HG03378 (cell line): ENCODE measurements at regions not wholly inside any gene's neighbourhood (a gene's known extent, or its start where the extent isn't known, plus 50 kb on each side); places are given as distances from the start of the nearest gene placed in this dataset.

Experiments used
- ATAC-seq: cut with Tn5 transposase; IDR thresholded peaks from one replicate; pipeline ENCODE4 v1.9.1; 2021; ENCODE audit warnings: mild to moderate bottlenecking, moderate library complexity; ENCODE audit not compliant: unreplicated experiment

DNA sequence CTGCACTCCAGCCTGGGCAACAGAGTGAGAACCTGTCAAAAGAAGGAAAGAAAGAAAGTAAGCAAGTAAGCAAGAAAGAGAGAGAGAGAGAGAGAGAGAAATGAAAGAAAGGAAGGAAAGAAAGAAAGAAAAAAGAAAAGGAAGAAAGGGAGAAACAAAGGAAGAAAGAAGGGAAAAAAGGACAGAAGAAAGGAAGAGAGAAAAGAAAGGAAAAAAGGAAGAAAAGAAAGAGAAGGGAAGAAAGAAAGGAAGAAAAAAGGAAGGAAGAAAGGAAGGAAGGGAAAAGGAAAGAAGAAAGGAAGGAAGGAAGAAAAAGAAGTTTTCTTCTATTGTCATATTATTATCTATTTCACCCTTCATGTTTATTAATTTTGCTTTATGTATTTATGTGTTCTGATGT is 251.1 kb upstream of the CD180 start:
- no peak for ATAC-seq

DNA sequence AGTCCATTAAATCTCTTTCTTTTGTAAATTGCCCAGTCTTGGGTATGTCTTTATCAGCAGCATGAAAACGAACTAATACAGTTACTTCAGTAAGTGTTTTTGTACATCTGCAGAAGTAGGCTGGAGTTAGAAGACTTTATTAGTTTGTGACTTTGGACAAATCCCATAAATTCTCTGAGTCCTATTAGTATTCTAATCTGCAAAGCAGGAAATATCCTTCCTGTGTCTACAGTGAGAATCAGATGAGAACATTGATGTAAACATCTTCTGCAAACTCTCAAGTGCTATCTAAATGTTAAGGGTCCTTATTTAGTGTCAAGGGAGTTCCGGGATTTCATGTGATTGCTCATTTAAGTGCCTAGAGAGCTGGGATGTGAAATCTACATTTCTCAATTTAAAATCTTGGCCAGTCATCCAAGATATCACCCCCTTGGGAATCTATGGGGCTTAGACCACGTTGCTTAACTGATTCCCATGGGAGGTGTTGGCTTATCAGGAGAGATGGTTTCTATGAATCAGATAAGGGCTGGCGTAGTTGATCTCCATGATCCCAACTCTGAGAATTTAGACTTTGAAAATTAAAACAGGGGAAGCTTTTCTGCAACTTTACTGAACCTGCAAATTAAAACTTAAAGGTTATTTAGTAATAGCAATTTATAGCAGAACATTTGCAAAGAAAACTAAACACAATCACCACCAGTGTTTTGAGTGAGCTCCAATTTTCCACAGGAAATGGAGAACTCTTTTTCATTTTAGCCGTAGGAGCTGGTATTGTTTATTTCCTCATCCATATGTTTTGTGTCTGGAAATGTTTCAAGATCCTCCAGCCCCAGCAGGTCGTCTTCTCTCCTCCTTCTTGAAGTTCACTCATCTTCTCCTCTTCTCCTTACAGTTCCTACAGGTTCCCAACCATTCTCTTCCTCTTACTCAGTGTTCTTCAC is 241.6 kb upstream of the CD180 start:
- ATAC-seq: no peak

DNA sequence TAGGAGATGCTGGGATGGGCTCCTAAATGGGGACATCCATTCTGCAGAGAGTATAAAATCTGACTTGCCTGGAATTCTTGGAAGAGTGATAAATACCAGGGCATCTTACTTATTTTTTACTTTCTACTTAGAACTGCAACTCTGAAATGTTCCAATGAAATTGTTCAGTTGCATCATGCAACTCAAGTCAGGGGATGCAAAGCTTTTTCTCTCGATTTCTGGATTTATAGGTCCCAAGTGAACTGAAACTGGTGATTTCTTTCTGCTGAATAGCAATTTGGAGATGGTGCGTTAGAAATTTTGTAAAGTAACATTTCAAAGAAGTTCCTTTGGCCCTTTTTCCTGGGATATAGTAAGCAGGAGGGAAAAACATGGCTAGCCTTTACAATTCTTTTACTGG is 238.4 kb upstream of the CD180 start:
- no peak for ATAC-seq

DNA sequence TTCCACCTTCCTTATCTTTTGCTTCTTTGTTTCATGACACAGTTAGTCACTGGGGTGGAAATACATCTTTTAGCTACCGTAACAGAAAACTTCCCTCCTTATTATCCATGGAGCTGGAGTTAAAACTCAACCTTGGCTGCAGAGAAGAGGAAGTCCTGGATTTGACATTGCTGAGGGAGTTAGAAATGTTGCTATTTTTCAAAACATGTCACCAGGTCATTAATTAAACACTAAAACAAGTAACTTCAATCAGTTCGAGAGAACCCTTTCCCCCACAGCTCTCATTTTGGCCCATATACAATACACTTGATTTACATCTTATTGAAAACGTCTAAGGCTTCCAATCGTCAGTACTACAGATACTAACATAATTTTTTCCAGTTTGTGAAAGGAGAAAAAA is 237.9 kb upstream of the CD180 start:
- ATAC-seq: no peak

DNA sequence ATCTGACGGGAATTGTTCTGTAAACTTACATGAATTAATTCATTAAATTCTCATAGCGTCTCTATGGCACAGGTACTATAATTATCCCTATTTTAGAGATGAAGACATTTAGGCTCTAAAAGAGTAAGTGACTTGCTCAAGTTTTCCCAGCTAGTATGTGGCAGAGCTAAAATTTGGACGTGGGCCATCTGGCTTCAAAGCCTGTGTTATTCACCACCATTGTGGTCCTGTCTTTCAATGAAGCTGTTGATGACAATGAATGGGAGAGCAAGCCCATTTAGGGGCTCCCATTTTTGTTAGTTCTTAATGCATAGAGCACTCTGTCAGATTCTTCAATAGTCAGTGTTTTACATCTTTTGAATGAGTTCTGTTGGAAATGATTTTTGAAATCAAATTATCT is 236.0 kb upstream of the CD180 start:
- ATAC-seq: no peak

DNA sequence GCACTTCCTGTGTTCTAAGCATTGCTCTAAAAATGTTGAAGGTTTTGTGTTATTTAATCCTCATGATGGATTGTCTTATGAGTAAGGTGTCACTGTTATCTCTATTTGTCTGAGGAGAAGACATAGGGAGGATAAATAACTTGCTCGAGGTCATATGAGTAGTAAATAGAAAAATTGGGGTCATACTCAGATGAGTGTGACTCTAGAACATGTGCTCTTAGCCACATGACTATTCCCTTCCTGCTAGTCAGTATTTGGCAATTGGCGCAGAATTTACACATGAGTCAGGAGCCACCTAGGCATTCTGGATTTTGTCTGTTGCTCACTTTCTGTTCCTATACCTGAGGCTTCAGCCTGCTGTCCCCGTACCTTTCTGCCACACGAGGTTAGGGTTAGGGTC is 234.6 kb upstream of the CD180 start:
- ATAC-seq: no peak

DNA sequence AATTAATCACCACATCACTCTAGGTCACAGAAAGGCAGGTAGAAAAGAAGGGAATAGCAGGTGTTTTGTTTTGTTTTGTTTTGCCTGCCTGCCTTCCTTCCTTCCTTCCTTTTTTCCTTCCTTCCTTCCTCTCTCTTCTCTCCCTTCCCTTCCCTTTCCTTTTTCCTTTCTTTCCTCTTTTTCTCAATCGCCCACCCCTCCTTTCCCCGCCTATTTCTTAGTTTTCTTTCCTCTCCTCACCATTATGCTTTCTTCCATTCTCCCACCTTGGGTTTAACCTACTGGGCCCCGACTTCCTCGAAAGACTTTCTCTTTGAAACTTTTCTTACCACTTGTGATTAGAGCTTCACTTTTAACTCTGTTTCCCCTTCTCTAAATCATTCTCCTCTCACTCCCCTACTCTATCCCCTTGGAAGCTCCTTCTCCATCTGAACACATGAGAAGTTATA is 231.3 kb upstream of the CD180 start:
- no peak for ATAC-seq

DNA sequence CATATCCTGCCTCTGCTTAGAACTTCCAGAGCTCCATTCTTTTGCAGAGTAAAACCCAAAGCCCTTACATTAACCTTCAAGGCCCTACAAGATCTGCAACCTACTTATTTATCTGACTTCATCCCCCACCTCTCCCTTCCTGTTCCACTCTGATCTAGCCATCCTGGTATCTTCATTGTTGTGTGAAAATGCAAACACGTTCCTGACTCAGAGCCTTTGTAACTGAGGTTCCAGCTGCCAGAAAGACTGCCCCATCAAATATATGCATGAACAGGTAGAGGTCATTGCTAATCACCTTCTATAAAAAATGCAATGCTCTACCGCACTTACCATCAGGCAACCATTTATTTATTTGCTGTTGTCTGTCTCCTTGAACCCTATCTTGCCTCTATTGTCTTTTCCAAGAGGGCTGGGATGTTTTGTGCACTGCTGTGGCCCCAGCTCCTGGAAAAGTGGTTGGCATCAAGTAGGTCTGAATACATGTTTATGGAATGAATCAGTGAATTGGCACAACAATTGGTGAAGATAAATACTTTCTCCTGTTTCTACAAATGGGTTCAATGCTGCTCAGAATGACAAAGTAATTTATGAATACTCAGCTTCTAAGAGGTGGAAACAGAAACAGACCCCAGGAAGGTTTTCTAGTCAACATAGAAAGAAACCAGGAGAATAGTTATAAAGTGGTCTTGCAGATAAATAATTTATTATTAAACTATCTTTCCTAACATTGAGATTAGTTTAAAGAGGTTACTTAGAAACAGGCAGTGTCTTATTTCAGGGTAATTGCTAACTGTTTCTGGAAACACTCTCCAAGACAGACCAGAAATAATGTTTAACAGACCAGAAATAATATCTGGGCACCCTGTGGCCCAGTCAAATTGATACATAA is 230.6 kb upstream of the CD180 start:
- ATAC-seq: no peak

DNA sequence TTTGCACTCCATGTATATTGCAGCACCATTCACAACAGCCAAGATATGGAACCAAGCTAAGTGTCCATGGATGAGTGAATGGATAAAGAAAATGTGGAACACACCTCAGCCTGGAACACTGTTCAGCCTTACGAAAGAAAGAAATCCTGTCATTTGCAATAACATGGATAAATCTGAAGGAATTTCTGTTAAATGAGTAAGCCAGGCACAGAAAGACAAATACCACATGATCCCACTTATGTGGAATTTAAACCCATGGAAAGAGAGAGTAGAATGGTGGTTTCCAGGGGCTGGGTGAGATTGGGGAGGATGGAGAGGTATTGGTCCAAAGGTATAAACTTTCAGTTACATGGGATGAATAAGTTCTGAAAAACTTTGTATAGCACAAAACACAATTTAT is 228.9 kb upstream of the CD180 start:
- no peak for ATAC-seq

DNA sequence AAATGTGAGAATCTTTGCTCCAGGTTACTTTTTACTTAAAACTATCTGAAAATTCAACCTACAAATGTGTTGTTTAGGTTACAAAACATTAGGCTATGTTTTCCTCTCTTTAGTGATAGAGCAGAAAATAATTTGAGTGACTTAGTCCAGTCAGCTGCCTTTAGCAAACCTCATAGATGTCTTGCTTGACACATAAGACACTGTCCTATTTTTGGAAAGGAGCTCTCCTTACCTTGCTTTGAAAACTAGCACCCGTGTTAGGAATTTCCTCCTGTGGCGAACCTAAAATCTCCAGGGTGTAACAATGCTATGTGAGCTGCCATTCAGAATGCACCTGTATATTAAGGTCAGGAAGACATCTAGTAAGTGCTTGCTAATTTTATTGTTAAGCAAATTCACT is 221.2 kb upstream of the CD180 start:
- no peak for ATAC-seq

DNA sequence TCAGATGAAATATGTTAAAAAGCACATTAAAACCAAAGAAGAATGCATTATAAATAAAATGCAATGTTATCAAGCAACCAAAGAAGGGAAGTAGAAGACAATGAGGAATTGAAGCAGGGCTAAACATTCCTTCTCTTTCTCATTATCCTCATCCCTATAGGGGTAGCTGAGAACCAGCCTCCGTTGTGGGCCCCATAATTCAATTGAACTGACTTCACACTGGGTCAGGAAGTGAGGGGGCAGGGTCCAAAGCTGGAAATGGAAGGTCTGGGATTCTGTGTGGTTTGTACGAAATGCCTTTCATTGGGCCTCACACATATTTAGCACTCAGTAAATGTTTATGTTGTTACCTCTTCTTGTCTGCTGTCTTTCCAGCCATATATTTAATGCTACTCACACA is 220.4 kb upstream of the CD180 start:
- no peak for ATAC-seq

DNA sequence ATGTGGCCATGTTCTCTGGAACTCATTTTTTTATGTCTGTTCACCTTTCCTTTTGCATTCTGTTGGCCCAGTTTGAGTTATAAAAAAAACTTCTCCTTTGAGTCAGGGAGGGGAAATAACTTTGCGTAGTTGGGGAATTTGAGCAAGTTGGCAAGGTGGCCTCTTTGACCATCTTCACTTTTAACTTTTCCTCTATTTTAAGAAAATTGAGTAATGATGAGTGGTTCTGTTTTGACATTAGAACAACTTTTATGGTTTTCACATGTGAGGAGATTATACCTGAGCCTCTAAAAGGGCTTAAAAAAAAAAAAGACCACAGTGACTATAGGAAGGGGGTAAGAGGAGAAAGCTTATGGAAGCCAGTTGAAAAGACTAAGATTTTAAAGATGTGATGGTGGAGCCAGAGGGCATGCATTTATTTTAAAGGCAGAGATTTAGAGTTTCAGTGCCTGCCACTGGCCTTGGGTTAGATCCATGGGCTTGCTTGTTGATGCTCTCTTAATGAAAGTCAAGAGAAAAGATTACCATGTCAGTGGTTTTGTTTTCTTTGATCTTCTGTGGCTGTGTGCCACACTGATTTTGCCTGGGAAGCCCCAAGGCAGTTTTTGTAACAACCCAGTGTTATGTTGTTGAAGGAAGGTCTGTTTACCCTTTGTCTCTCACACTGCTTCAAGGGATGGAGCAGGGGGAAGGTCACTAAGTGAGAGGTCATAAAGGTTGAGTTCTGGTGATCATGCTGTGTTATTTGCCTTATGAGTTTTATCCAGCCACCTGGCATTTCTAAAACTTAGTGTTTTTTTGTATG is 219.7 kb upstream of the CD180 start:
- no peak for ATAC-seq

DNA sequence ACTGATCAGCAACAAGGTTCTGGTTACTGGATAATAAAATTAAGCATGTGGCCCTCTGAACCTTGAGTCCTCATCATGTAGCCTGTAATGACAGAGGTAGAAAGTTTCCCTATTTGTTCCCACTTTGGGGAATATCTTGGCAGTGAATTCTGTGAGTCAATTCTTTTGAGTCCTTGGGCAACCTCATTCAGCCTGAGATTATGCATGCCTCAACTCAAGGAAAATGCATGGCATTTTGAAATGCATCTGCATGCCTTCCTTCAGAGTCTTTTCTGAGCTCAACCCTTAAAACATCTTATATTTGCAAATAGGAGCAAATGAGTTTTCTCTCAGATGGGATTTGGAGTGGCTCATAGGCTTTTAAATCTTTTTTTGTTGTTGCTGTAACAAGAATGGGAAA is 218.1 kb upstream of the CD180 start:
- no peak for ATAC-seq

DNA sequence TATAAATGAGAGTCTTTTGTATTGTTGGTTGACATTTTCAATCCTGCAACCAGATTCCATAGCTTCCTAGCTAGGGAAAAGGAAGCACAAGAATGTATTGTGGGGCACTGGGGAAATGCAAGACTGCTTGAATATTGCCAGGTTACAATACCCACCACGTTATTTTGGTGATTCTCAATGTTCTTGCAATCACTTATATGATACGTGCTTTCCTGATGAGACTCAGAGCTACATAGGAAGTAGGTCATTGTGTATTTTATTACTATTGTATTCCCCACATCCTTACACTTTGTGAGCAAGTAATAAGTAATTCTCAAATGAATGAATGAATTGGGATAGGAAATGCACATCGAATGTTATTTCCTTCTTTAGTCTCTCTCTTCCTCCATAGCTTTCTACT is 217.1 kb upstream of the CD180 start:
- ATAC-seq: no peak

DNA sequence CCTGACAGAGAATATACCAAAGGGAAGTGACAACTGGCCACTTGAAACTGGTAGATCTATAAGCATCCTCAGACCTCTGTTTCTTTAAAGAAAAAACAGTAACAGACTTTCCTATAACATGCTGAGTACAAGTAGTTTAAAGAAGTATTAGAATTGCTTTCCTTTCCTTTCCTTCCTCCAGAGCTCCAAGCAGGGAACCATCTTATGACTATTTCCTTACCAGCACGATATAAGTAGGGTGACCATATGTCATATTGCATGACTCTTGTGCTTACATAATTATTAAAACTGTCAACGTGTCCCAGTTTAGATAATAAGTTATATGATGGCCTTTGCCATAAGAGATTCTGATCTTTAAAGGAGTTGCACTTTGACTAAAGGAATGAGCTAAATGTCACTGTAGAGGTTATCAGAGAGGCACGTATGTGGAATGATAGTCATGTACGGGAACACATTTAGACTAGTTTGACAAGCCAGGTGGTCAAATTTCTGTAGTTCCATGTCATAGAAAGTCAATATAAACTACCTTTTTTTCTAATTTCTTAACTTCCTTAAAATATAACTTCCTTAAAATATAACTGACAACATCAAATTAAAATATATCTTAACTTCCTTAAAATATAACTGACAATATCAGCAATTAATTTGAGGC is 212.7 kb upstream of the CD180 start:
- ATAC-seq: no peak

DNA sequence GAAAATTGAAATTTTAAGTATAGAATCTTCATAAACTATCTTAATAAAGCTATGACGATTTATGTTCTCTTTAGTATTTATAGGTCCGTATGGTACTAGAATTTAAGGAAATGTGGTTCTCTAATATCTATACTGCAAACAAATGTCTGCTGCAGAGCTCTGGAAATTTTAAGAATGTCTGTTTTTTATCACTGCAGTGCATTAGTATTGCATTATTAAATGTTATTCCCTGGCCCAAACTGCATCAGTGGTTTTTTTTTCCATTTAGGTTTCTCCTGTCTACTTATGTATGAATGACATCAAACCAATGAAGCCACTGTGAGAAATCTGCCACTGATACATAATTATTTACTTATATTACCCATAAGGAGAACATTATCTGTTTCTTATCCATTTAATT is 211.4 kb upstream of the CD180 start:
- no peak for ATAC-seq

DNA sequence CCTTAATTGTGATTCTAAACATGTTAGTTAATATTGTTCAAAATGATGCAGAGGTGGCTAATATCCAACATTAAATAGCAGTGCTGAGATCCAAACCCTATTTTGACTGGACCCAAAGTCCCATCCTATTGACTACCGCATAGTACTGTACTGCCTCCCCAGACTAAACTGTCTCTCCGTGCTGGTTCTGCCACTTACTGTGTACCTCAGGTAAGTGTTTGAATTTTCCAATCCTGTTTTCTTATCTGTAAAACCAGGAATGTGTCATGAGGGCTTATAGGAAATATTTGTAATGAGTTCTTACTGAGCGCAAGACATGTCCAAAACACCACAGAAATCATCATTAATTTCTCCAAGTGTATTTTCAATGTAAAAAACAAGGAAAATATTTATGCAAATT is 209.2 kb upstream of the CD180 start:
- ATAC-seq: no peak

DNA sequence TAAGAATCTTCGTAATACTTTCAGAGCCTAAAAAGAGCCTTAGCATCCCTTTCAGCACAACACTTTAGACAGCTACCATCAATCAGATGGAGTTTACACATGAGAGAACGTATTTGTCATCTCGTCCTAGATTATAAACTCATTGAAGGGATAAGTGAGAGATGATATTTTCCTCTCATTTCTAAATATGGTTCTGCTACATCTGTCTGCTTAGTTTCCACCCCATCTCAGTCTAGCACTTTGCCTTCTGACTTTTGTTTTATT is 208.4 kb upstream of the CD180 start:
- ATAC-seq: no peak

DNA sequence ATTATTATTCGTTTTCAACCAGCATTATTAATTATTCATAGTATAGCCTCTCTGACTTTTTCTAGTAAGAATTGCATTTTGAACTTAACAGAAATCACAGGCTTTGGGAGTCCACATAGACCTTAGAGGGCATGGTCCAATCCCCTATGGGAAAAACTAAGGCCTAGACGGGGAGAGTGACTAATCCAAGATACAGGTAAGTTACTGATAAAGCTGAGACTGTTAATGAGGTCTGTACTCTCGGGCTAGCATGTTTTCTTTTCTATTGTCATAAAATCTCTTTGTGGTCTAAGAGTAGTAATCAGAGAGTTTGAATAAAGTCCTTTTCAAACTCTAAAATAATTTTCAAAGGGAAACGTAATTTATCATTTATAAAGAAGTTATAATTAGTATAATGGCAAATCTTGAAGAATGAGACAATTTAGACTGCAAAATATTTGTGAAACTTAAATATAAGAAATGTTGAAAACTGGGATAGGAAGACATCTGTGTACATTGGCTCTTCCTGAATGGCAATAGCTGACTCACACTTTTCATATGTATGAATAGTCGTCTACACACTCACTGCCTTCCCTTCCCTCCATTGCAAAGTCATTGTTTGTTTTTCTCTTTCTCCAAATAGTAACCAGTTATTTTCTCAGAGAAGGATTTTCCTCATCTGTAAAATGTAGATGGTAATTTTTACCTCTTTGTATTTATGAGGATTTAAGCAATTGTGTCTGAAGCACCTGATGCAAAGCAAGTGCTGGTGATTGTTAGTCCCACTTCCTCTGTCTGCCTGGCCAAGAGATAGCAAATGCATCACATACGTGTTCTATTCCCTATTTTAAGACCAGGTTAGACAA is 207.9 kb upstream of the CD180 start:
- ATAC-seq: no peak

DNA sequence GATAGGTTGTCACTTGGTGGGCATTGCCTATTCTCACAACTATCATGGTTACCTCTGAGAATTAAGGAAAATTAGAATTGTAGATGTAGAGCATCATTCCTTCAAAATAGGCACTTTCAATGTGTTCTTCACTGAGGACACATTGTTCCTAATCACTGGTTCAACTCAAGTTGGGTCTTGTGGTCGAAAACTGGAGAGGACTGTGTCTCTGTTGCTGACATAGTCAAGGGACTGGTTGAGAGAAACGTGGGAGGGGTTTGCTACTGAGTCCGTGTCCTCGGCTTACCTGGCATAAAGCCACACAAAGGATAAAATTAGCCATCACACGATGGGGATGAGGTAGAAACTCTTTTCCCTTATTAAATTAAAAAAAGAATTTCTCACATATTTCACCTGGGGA is 205.9 kb upstream of the CD180 start:
- ATAC-seq: no peak
